ENCODE measurements at regions not wholly inside any gene's neighbourhood (a gene's known extent, or its start where the extent isn't known, plus 50 kb on each side); places are given as distances from the start of the nearest gene placed in this dataset.

GRCh38 chr4:3860061-3860912 is 94.1 kb downstream of the ADRA2C start:
- TF ChIP-seq CTCF (conservative IDR thresholded peaks at IDR 0.05; ENCODE audit: low read depth, low read length): no peak
- no peak for TF ChIP-seq EZH2 (IDR thresholded peaks at IDR 0.05; ENCODE audit: borderline replicate concordance, low read depth, low read length, poor library complexity, severe bottlenecking)

Data from A673 (cell line).